ENCODE measurements at regions not wholly inside any gene's neighbourhood (a gene's known extent, or its start where the extent isn't known, plus 50 kb on each side); places are given as distances from the start of the nearest gene placed in this dataset.

DNA sequence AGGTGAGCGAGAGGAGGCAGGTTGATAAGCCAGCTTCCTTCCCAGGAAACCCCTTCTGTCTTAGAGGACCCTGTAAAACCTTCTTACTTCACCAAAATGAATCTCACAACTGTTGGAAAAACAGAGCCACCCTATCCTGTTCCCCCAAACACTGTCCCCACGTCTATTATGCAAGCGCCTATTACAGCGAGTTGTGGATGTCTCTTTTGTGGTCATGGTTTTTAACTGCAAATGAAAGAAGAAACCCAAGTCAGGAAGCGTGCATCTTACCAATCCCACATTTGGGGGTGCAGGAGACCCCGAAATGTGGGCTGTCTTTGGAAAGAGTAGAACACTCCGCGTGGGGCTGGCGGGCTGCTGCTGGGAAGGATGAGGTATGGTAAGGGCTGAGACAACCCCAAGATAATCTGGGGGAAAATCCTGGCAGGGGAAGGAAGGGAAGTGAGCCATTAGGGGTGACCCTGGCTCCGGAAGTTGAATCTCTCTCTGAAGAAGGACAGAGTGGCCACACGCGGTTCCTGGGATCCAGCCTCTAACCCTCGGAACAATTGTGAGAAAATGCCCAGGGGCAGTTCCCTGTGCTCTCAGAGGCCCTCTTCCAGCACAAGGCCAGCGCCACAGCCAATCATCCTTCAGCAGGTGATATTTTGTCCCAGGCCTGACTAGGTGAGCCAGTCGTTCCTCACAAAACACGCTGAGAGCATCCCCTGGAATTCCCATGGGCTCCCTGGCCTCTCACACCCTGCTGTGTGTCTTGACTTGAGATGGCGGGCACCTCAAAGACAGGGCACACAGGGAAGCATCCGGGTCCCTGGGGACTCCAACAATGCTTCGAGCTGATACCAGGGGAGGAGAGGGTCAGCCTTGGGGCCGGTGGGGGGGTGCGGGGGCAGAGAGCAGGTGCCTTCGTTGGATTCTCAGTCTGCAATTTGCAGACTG, 168.5 kb upstream of the IRF2BP2 start:
- Histone ChIP-seq H3K9me3 (no peaks in the 10 kb centered on the region), H3K27me3 (no peaks in the 10 kb centered on the region), H3K36me3 (no peaks in the 10 kb centered on the region), H3K4me1 (no peaks in the 10 kb centered on the region), H3K27ac (no peak overlapping the region), H3K4me3 (no peak overlapping the region)
- TF ChIP-seq, protein P1, sequence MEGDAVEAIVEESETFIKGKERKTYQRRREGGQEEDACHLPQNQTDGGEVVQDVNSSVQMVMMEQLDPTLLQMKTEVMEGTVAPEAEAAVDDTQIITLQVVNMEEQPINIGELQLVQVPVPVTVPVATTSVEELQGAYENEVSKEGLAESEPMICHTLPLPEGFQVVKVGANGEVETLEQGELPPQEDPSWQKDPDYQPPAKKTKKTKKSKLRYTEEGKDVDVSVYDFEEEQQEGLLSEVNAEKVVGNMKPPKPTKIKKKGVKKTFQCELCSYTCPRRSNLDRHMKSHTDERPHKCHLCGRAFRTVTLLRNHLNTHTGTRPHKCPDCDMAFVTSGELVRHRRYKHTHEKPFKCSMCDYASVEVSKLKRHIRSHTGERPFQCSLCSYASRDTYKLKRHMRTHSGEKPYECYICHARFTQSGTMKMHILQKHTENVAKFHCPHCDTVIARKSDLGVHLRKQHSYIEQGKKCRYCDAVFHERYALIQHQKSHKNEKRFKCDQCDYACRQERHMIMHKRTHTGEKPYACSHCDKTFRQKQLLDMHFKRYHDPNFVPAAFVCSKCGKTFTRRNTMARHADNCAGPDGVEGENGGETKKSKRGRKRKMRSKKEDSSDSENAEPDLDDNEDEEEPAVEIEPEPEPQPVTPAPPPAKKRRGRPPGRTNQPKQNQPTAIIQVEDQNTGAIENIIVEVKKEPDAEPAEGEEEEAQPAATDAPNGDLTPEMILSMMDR (IDR thresholded peaks at IDR 0.05), result no peak
- no peak for TF ChIP-seq POLR2A (IDR thresholded peaks at IDR 0.05)
- no peak for DNase-seq

DNA sequence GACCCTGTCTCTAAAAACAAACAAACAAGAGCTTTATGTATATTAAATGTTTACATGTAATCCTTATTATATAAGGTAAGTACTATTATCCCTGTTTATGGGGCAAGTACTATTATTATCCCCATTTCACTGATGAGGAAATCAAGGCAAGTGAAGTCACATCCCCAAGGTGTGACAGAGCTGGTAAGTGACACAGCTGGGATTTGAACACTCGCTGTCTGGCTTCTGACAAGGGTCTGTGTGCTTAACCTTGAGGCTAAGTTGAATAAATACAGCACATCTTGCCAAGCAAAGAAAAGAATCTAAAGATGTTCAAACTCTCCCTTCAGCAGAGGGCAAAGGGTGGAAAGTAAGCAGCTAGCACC, 167.9 kb upstream of the IRF2BP2 start:
- Histone ChIP-seq H3K27me3 (no peaks in the 10 kb centered on the region), H3K27ac (no peak overlapping the region), H3K36me3 (no peaks in the 10 kb centered on the region), H3K4me3 (no peak overlapping the region), H3K4me1 (no peaks in the 10 kb centered on the region), H3K9me3 (no peaks in the 10 kb centered on the region)
- DNase-seq, result no peak
- TF ChIP-seq, protein P1 (IDR thresholded peaks at IDR 0.05), result no peak
- no peak for TF ChIP-seq POLR2A (IDR thresholded peaks at IDR 0.05)

DNA sequence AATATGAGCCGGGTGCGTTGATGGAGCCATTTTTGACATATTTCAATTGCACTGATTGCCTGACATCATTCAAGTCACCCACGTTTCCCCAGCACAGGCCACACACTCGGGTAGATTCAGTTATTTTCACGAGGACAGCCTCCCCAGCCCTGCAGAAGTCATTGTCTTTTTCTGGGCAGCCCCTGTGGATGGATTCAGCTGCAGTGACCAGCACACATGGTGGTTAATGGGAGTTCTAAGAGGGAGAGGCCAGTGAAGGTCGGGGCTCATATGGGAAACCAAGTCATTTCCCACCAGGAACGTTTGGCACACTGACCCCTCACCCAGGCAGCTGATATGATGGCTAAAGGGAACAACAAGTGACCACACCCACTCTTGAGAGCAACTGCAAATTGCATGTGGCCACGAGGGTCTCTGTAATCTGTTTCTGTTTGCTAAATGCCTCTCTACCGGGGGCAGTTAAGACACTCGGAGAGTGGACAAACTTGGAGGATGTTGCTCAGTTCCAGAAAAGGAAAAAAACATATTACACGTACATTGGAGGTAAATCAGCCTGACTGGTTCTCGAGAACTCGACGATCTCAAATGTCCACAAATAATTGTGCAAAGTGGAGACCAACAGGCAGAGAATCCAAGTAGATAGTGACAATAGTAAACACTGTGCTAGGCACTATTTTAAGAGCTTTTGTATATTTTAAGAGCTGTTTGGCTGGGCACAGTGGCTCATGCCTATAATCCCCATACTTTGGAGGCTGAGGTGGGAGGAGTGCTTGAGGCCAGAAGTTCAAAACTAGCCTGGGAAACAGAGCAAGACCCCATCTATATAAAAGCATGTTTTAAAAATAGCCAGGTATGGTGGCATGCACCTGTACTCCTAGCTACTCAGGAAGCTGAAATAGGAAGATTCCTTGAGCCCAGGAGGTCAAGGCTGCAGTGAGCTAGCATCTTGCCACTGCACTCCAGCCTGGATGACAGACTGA, 167.2 kb upstream of the IRF2BP2 start:
- no peak for DNase-seq
- Histone ChIP-seq H3K36me3 (no peaks in the 10 kb centered on the region), H3K9me3 (no peaks in the 10 kb centered on the region), H3K4me3 (no peak overlapping the region), H3K27me3 (no peaks in the 10 kb centered on the region), H3K4me1 (peaks cover 0 to 5% (median under 1%) of the 10 kb centered on the region in 4 donors), H3K27ac (no peak overlapping the region)
- no peak for TF ChIP-seq POLR2A (IDR thresholded peaks at IDR 0.05)
- TF ChIP-seq, protein P1 (IDR thresholded peaks at IDR 0.05), result no peak

DNA sequence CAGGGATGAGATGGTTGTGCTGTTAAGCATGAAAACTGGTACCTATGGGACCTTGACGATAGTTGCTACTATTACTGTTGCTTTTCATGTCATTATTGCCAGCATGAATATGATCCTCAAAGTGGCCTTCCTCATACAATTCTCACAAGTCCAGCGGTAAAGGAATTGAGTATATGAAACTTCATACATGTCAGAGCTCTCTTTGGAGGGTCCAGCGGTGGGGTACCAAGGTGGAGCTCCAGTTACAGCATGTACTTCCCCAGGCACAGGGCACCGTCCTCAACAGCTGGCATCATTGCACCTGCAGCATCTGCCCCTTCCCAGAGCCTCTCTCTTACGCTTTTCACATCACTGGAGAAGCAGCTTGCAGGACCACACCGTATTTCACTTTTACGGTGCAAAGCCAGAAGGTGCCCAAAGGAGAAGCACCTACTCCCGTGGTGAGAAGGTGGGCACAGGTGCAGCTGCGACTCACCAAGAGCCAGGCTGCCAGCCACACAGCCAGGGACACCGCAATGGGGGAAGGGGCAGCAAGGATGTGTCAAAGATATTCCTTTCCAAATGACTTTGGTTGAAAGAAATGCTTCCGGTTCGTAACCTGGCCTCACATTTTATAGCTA, 166.4 kb upstream of the IRF2BP2 start:
- DNase-seq, result no peak
- Histone ChIP-seq H3K27me3 (no peaks in the 10 kb centered on the region), H3K4me3 (no peak overlapping the region), H3K4me1 (peaks cover 0 to 10% (median 4%) of the 10 kb centered on the region in 4 donors), H3K9me3 (no peaks in the 10 kb centered on the region), H3K27ac (no peak overlapping the region), H3K36me3 (no peaks in the 10 kb centered on the region)
- TF ChIP-seq, protein P1 (IDR thresholded peaks at IDR 0.05), result no peak
- no peak for TF ChIP-seq POLR2A (IDR thresholded peaks at IDR 0.05)

DNA sequence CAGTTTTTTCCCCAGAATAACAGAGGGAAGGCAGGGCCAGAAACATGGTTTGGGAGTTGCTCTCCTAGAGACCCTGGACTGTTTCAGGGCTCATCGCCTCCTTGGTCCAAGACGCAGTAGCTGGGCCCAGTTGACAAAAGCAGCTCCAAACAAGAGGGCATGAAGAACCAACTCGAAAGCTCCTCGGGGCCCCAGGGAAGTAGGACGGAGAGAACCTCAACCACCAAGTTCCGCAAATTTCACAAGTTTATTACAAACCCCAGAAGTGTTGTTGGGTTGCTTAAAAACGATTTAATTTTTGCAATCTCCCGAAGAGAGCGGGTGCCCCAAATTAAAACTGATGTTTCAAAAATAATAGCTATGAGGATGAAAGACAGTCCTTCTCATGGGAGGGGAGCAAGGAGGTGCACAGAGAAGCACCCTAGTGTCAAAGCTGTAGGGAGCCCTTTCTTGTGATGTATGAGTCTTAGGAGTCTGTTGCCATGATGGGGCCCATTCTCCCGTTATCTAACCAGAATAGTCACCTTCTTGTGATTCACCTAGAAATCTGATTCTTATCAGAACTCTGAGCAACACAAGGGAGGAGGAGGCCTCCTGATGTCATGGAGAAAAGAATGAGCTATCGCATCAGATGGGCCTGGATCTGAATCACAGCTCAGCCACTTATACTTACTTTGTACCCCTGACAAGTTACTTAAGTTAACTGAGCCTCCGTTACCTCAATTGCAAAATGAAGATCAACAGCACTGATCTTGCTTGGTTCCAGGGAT, 165.7 kb upstream of the IRF2BP2 start:
- H3K4me3 ChIP-seq, result no peak overlapping the region
- no peaks in the 10 kb centered on the region for H3K27me3 ChIP-seq
- H3K9me3 ChIP-seq, result no peaks in the 10 kb centered on the region
- DNase-seq, result no peak
- peaks cover 0 to 13% (median 6%) of the 10 kb centered on the region in 4 donors for H3K4me1 ChIP-seq
- H3K36me3 ChIP-seq, result no peaks in the 10 kb centered on the region
- TF ChIP-seq, protein P1 (IDR thresholded peaks at IDR 0.05), result no peak
- no peak overlapping the region for H3K27ac ChIP-seq
